ENCODE measurements at regions not wholly inside any gene's neighbourhood (a gene's known extent, or its start where the extent isn't known, plus 50 kb on each side); places are given as distances from the start of the nearest gene placed in this dataset.
"Not testable (repeated sequence)": the region's sequence is repeated elsewhere in the genome, so short reads cannot be mapped to it uniquely, and the experiment has no call there.

GRCh38 chr10:123309731-123310130, 155.5 kb downstream of the BUB3 start:
- DNase-seq (ENCODE audit: low read depth in 1 of 2, low spot score in 1 of 2): no peak

GRCh38 chr10:123316776-123317175, 162.6 kb downstream of the BUB3 start:
- DNase-seq (ENCODE audit: low read depth in 1 of 2, low spot score in 1 of 2): no peak

- no peak for DNase-seq (ENCODE audit: low read depth in 1 of 2, low spot score in 1 of 2)
Measured at GRCh38 chr10:123318516-123318915, 164.3 kb downstream of the BUB3 start.

- no peak for DNase-seq (ENCODE audit: low read depth in 1 of 2, low spot score in 1 of 2)
Measured at GRCh38 chr10:123320091-123320490, 165.9 kb downstream of the BUB3 start.

DNA sequence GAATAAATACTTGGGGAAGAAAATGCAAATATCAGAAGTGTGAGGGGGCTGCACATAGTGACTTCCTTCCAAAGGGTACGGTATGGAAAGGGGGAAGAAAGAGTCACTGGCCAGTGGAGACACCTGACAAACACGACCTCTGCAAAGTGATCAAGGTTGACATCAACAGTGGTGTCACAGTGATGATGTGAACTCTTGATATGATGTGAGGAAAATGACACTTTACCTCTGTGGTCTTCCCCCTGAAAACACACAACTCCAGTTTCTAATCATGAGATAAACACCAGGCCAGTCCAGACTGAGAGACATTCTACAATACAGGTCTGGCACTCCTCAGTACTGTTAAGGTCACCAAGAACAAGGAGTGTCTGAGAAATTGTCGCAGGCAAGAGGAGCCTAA, 169.7 kb downstream of the BUB3 start:
- DNase-seq (ENCODE audit: low read depth in 1 of 2, low spot score in 1 of 2): no peak

GRCh38 chr10:123325663-123326190, 171.5 kb downstream of the BUB3 start:
- DNase-seq (ENCODE audit: low read depth in 1 of 2, low spot score in 1 of 2): no peak

DNA sequence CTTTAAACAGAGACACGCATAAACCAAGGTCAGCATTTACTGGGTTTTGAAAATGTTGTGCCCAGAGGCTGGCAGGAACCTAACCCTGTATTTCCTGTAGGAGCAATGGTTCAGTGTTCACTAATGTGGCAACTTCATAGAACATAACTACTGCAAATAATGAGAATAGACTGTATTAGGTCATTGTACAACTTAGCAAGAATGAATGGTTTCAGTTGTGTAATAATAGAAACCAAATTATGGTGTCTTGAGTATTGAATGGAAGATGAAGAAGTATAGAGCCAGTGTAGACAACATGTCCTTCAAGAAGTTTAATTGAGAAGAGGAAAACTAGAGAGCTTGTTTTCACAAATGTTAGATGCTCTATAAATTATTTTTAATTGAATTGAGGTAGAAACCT, 172.5 kb downstream of the BUB3 start:
- DNase-seq (ENCODE audit: low read depth in 1 of 2, low spot score in 1 of 2): no peak

GRCh38 chr10:123327450-123327849, 173.2 kb downstream of the BUB3 start:
- no peak for DNase-seq (ENCODE audit: low read depth in 1 of 2, low spot score in 1 of 2)

DNA sequence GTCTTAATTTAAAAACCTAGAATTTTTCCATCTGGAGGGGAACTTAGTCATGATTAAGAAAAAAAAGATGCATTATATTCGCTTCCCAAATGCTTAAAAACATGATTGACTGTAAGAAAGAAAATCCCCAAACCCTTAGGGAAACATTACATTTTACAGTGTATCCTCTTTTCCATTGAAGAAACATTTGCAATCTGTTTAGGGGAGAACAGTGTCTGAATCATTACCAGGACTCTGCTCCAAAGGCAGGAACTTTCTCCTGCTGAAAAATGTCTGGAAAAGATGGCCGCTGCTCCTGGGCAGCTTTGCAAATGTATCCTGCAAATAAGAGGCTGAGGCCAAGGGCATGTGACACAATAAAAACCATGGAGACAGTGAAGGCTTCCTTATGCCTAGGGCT, 173.7 kb downstream of the BUB3 start:
- no peak for DNase-seq (ENCODE audit: low read depth in 1 of 2, low spot score in 1 of 2)

DNA sequence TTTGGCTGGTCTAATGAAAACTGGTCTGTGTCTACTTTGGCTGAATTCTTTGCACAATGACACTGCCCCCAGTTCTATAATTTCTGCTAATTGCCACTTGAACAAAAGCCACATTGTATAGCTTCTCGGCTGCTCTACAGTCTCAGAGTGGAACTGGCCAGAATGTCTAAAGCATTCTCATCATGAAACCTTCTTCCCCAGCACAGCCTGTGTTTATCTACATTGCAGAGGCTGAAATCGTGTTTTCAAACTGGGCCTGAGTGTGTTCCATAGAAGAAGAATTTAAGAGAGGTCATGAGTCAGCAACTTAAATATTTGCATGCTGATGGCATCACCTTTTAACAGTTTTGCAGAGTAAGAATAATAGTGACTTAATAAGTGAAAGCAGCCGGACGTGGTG, 177.2 kb downstream of the BUB3 start:
- no peak for DNase-seq (ENCODE audit: low read depth in 1 of 2, low spot score in 1 of 2)

DNA sequence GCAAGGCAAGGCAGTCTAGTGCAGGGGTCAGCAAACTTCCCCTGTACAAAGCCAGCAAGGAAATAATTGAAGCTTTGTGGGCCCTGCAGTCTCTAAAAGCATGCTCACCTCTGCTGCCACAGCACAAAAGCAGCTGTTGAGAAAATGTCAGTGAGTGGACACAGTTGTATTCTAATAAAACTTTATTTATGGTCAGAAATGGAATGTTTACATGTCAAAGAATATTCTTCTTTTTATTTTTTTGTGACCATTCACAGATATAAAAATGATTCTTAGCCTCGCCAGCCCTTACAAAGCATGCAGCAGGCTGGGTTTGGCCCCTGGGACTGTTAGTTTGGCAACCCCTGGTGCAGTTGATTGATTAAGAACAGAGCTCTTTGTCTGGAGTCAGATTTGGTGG, 192.4 kb downstream of the BUB3 start:
- DNase-seq (ENCODE audit: low read depth in 1 of 2, low spot score in 1 of 2): no peak

DNA sequence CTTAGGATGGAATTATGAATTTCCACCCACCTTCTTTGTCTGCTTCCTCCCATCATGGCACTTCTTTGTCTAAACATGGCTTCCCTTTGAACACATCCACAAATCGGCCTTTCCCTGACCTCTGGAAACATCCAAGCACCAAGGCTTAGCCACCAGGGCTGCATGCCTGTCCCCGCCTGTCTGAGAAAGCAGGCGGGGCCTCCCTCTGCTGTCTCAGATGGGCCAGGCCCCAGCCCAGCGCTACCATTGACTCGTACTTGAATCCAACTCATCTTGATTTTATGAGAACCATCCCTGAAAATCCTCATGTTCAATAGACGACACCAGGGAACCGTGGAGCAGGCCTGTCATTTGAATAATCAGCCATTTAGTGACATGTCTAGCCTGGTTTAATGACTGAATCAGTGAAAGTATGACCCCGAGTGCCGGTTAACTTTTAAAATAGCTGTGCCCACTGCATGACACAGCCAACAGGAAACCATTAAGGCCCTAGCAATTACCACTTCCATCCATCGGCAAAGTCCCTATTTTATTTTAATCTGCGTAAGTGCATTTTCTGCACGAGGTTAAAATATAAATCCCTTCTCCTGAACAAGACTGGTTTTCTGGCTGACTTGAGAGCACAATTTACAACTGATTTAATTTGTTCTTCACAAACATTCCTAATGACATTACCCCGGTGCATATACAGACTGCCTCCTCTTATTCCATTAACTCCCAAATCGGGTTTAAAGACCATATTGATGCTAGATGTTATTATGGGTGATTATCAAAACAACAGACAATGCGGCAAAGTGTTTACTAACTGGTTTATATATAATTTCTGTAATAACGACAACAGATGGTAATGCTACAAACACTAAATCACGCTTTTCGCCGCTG, 194.7 kb downstream of the BUB3 start:
- DNase-seq (ENCODE audit: low read depth in 1 of 2, low spot score in 1 of 2): no peak

DNA sequence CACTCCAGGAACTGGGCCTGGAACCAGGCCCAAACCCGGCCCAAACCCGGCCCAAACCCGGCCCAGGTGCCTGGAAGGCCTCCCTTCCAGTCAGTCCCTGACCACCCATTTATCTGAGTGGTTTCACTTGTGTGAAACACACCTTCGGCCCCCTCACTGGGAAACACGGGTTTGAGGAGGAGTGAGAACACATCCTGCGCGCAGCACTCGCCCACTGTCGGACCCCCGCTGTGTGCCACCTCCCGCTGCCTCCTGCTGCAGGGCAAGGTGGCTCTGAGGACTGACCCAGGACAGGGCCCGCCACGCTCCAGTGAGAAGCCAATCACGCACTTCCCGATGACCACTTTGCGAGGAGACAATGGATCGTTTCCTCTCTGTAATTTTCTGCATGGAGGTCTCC, 197.5 kb downstream of the BUB3 start:
- no peak for DNase-seq (ENCODE audit: low read depth in 1 of 2, low spot score in 1 of 2)

DNA sequence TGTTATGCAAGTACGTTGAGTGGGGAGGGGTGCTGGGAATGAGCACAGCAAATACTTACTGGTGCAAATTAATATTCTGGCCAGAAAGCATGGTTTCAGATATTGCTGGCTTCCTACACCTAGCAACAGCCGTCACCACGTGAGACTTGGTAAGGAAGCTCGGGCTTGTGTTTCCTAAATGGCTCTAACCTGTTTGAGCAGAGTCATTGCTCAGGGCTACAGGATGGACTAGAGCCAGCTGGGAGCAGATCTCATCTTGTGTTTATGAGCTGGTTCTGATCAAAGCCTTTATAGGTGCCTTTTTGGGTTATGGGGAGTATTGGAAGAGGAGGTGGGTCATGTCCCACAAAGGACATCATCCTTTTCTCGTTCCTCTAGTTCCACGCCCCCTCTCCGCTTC, 200.3 kb downstream of the BUB3 start:
- DNase-seq (ENCODE audit: low read depth in 1 of 2, low spot score in 1 of 2): no peak

GRCh38 chr10:123355748-123356481, 201.7 kb downstream of the BUB3 start:
- no peak for DNase-seq (ENCODE audit: low read depth in 1 of 2, low spot score in 1 of 2)

- no peak for DNase-seq (ENCODE audit: low read depth in 1 of 2, low spot score in 1 of 2)
Measured at GRCh38 chr10:123356799-123357198, 202.6 kb downstream of the BUB3 start.

DNA sequence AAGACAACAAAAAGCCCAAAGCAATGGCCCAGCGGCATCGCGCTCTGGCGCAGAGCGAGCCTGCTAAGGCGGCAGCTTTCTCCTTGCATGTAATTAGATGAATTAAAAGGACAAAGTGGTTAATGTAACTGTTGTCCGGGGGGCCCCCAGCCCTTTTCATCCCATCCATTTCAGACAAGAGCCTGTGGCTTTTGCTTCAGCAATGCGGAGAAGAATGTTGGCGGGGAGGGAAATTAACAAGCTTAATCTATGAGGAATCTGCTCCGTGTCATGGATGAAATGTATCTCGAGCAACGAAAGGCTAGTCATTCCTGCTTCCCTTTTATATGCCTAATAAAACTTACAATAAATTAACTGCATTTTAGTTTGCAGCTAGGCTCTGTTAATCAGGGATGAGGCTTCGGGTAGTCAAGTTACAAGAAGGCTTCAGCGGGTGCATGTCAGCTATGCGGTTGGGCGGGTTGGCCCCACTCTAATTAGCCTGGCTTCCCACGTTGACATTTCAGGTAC, 203.3 kb downstream of the BUB3 start:
- DNase-seq (ENCODE audit: low read depth in 1 of 2, low spot score in 1 of 2): no peak

- DNase-seq (ENCODE audit: low read depth in 1 of 2, low spot score in 1 of 2): no peak
Measured at GRCh38 chr10:123359539-123359938, 205.3 kb downstream of the BUB3 start.

DNA sequence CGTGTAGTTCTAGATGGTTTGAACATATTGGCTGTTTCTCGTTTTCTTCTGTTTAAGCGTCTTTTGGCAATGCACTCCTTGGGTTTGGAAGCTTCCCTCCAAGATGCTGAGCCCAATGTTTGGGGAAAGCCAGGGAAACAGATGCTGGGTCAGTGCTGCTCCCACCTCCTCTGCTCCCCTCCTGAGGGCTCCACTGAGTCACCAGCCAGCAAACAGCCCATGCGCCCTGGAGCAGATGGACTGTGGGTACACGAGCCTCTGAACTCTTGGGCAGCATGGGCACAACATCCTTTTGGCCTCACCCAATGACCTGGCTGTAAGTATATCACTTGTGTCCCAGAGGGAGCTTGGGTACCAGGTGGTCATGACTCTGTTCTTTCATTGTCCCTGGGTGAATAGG, 207.6 kb downstream of the BUB3 start:
- no peak for DNase-seq (ENCODE audit: low read depth in 1 of 2, low spot score in 1 of 2)

DNA sequence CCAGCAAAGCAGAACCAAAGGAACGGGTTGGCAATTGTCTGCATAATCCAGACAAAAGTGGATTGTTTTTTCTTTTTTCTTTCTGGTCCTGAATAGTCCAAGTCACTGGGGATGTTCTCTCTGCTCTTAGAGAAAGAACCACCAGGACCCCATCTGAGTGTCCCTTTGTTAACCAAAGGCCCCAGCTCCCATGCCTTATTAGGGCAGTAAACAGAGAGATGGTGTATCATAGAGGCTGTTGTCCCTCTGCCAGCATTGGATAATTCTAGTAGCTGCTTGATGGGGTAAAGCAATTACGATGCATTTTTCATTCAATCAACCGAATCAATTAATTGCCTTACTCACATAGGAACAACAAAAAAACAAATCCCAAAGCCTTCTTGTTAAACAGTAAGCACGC, 213.0 kb downstream of the BUB3 start:
- no peak for DNase-seq (ENCODE audit: low read depth in 1 of 2, low spot score in 1 of 2)

DNA sequence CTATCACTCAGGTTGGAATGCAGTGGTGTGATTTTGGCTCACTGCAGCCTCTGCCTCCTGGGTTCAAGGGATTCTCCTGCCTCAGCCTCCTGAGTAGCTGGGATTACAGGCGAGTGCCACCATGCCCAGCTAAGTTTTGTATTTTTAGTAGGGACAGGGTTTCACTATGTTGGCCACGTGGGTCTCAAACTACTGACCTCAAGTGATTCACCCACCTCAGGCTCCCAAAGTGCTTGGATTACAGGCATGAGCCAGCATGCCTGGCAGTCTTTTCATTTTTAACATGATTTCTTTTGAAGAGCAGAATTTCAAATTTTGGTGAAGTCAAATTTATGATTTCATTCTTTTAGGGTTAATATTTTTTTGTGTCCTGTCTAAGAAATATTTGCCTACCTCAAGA, 217.4 kb downstream of the BUB3 start:
- DNase-seq (ENCODE audit: low read depth in 1 of 2, low spot score in 1 of 2): not testable (repeated sequence)

GRCh38 chr10:123373591-123373990, 219.4 kb downstream of the BUB3 start:
- no peak for DNase-seq (ENCODE audit: low read depth in 1 of 2, low spot score in 1 of 2)

All from stimulated activated CD4-positive, alpha-beta T cell treated with anti-CD3 and anti-CD28 coated beads, Interleukin-15, amount 100 ng/mL, for 1 hour (primary cell).